Astrocyte of the cerebellum (primary cell): ENCODE measurements at regions not wholly inside any gene's neighbourhood (a gene's known extent, or its start where the extent isn't known, plus 50 kb on each side); places are given as distances from the start of the nearest gene placed in this dataset.

Source experiments
- DNase-seq: peaks from one replicate; pipeline ENCODE4 v3.0.0-alpha.2; 2011; ENCODE audit warnings: low read depth
- H3K4me3 ChIP-seq: 2 replicates; pipeline ENCODE4 v1.5.1; 2011; ENCODE audit warnings: mild to moderate bottlenecking, low read depth, low read length, moderate library complexity
- in situ Hi-C: cut with HindIII; loops from 2 replicates; pipeline ENCODE4 v1.10.0; 2017; ENCODE audit warnings: low sequenced_read_pairs
- TF ChIP-seq, protein P1 (sequence below): IDR thresholded peaks from 2 replicates; pipeline ENCODE4 v1.5.1; 2012; ENCODE audit warnings: low read length, low read depth, moderate library complexity, mild to moderate bottlenecking; ENCODE audit errors: missing control alignments

- DNase-seq, result no peak
- no peak overlapping the region for H3K4me3 ChIP-seq
- TF ChIP-seq, protein P1, sequence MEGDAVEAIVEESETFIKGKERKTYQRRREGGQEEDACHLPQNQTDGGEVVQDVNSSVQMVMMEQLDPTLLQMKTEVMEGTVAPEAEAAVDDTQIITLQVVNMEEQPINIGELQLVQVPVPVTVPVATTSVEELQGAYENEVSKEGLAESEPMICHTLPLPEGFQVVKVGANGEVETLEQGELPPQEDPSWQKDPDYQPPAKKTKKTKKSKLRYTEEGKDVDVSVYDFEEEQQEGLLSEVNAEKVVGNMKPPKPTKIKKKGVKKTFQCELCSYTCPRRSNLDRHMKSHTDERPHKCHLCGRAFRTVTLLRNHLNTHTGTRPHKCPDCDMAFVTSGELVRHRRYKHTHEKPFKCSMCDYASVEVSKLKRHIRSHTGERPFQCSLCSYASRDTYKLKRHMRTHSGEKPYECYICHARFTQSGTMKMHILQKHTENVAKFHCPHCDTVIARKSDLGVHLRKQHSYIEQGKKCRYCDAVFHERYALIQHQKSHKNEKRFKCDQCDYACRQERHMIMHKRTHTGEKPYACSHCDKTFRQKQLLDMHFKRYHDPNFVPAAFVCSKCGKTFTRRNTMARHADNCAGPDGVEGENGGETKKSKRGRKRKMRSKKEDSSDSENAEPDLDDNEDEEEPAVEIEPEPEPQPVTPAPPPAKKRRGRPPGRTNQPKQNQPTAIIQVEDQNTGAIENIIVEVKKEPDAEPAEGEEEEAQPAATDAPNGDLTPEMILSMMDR, result no peak
- in situ Hi-C loops, result no loop called here
Measured at GRCh38 chr13:88585861-88586260, 914.7 kb downstream of the SLITRK5 start.

DNA sequence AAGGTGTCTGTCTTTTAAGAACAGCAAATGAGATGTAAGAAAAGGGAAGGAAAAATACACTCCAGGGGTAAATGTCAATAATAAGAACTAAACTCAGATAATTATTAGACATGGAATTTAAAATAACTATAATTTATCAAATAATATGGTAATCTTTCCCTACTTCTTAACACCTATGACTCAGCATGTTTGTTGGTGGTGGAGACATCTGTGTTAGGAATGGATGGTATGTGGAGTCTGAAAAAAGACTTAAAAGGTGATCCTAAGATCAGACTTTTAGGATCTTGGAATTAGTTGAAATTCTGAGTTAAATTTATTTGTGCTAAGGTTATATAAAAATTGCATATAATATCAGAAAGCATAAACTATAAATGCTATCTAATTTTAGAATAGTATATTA is 915.1 kb downstream of the SLITRK5 start:
- TF ChIP-seq, protein P1, result no peak
- in situ Hi-C loops, result no loop called here
- H3K4me3 ChIP-seq, result no peak overlapping the region
- peak; percentile 8 for DNase-seq

GRCh38 chr13:88590574-88590973 is 919.4 kb downstream of the SLITRK5 start:
- in situ Hi-C loops, result no loop called here
- no peak overlapping the region for H3K4me3 ChIP-seq
- no peak for DNase-seq
- TF ChIP-seq, protein P1, result no peak

DNA sequence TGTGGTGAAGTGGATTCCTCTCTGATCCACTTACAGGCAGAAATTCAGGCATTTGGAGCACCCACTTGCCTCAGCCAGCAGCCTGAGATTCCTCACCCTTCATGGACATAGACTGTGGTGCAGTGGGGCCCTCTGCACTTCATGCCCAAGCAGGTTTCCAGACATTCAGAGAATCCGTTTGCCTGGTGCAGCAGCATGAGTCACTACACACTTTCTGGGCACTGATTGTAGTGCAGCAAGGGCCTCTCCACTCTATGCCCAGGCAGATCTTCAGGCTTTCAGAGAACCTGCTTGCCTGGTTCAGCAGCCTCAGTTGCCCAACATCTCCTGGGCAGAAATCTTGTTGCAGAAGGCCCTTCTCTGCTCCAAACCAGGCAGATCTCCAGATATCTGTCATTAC is 920.9 kb downstream of the SLITRK5 start:
- TF ChIP-seq, protein P1, result no peak
- no peak for DNase-seq
- in situ Hi-C loops, result no loop called here
- no peak overlapping the region for H3K4me3 ChIP-seq

- in situ Hi-C loops, result no loop called here
- H3K4me3 ChIP-seq, result no peak overlapping the region
- no peak for DNase-seq
- TF ChIP-seq, protein P1, result no peak
Measured at GRCh38 chr13:88601949-88602348, 930.8 kb downstream of the SLITRK5 start.

- in situ Hi-C loops, result no loop called here
Measured at GRCh38 chr13:88602786-88603777, 931.9 kb downstream of the SLITRK5 start.

More at GRCh38 chr13:88602786-88603777, 931.9 kb downstream of the SLITRK5 start:
- no peak overlapping the region for H3K4me3 ChIP-seq
- no peak for DNase-seq
- TF ChIP-seq, protein P1, result no peak
